ENCODE measurements at regions not wholly inside any gene's neighbourhood (a gene's known extent, or its start where the extent isn't known, plus 50 kb on each side); places are given as distances from the start of the nearest gene placed in this dataset.

DNA sequence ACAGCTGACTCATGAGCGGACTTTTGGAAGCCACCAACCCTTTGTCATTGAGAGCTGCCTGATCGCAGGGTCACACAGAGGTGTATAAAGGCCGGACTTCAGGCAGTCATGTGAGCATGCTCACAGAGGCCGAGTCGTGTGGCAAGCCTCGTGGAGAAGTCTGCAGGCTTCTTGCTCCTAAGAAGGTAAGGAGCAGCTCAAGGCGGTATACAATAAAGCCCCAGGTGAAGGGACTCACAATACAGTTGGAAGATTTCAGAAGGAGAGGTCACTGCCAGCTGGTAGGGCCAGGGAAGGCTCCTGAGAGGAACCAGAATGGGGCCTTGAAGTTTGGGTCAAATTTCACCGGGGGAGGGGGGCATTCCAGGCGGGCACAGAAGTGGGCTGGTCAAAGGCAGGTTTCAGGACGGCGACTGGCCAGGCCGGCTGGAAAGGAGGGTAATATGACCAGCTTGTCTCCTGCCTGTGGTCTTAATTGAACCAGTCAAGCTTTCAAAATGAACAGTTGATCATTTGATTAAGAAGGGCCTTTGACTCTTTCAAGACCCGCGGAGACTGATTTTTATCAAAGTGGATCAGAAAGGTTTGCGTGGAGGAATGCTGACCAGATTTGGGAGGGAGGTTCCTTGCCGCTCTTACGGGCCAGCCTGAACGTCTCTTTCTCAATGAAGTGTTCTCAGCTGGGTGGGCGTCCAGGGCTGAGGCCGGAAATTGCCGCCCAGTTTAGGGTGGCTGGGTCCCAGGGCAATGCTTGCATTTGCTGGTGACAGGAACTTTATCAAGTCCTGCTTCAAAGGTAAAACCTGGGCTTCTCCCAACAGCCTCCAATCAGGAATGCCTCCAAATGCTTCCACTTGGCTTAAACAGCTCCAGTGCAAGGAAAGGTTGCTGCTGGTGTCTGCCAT is 178.6 kb downstream of the EMX2 start:
- no peak for DNase-seq

DNA sequence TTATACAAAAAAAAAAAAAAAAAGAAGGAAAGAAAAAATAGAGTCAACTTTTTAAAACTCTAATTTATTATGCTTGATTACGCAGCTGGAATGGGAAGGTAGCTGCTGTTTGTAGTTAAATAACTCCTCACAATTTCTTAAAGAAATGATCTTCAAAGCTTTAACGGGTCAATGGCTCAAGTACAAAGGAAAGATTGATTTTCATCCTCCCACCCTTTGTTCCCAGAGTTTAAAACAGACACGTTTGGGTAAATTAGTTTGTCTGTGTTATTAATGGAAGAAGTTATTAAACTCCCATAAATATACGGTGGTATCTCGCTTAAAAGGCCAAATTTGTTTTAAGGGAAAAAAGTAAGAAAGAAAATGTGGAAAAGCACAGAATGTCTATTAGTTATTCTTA is 179.3 kb downstream of the EMX2 start:
- DNase-seq = no peak

GRCh38 chr10:117723343-117723742 is 180.8 kb downstream of the EMX2 start:
- no peak for DNase-seq

DNA sequence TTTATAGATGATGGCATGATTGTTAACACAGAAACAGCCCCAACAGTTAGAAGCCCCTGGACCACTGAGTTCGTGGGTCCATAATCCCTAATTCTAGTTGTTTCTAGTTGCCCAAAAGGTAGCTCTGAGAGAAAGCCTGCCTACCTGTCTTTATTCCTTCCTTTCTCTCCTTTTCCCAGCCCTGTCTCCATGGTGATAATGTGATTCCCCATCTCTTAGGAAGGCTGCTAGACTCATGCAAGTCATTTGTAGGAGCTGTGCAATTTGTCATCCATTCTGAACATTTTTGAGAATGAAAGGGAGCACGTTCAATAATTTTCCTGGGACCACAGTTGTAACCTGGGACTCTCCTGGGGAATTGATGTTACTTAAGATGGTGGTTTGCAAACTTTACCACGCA is 183.4 kb downstream of the EMX2 start:
- DNase-seq = no peak

- DNase-seq = no peak
These were observed 184.2 kb downstream of the EMX2 start for GRCh38 chr10:117726596-117727295.

GRCh38 chr10:117727421-117727820 is 184.9 kb downstream of the EMX2 start:
- no peak for DNase-seq

DNA sequence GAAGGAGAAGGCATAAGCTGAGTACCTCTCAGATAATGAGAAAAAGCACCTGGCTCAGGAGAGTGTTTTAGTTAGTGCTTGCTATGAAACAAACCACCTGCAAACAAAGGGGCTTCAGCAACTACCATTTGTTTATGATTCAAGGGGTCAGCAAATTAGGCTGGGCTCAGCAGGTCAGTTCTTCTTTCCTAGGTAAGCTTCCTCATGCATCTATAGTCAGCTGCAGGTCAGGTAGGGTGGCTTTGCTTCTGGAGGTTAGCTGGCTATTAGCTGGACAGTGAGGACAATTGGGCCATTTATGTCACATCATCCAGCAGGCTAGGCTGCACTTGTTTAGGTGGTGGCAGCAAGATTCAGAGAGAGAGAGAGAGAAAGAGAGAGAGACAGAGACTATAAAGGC is 185.5 kb downstream of the EMX2 start:
- no peak for DNase-seq

DNA sequence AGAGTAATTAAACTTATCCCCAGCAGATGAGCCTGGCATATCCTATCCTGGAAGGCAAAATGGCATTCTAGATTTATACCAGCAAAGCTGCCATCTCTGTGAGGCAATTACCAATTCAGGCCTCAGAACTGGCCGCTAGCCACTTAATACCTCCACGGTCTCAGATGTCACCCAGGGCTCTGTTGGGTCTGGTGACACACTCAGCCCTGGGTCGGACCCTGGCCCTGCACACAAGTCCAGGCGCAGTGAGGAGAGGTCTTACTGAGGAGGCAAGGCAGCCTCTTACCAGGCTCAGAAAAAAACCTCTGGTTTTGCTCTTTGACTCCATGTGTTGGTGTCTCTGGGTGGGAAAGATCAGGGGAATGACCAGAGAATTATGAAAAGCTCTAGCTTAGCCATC is 186.6 kb downstream of the EMX2 start:
- DNase-seq = no peak

- no peak for DNase-seq
These were observed 188.7 kb downstream of the EMX2 start for GRCh38 chr10:117731121-117731791.

DNA sequence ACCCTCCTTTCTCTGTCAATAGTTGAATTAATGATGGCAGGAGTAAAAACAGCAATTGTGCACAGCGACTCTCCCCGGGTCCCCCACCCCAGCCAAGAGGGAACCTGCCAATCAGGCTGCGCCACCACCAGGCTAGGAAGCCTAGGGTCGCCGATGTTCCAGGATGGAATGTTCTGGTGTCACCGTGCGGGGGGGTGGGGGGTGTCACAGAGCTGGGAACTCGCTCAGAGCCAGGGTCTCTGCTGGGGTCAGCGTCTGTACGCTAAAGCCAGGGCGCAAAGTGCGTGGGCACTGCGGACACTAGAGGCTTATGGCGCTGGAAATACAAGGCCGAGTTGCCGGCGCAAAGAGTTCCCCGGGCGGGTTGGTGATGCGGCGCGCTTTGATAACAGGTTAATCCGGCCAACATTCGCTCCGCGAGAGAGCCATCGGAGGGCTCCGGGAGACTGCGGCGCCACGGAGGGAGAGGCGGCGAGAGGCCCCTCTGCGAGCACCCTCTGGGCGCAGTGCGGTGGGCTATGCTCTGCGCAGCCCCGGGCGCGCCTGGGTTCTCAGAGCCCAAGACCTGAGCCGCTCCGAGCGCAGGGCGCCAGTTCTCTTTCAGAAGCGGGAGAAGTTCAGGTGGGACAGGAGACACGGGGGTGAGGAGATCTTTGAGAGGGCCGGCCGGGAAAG is 192.3 kb downstream of the EMX2 start:
- no peak for DNase-seq

DNA sequence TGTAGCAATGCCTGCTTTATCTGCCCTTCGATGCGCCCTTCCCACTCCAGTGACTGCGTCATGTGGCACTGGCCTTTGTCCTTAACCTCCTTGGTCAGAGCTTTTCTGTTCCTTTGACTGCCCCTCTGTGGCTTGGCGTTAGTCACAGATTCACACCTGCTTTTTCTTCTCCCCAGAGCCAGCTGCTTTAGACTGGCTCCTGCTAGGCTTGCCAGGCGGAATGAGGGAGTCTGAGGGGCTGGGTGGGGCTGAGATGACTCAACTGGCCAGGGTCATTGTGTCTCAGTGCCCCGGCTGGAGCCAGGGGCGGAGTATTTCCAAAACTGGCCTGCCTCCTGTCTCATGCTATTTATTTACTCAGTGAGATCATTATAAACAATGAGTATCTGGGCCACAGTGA is 194.1 kb downstream of the EMX2 start:
- DNase-seq = no peak

- DNase-seq = no peak
These were observed 197.5 kb downstream of the EMX2 start for GRCh38 chr10:117740088-117740487.

DNA sequence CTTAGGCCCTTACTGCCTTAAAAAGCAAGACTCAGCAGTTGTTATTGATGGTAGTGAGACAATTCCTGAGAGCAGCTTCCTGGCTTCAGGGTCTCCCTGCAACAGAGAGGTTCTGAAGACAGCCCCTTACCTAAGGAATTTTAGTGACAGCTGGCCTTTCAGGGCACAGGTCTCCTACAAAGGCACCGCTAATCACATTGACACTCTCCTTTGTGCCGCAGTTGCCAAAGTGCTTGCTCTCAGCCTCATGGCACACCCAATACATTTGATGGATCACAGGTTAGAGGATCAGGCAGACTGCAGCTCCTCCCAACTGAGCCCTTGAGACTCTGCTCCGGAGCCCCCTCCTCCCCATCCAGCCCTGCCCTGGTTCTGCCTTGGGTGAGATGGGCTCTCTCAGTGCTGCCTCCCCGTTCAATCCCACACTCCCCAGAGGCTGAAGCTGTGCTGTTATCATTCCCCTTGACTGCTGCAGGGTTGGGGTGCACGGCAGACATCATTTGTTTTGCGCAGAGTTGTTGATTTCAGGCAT is 198.2 kb downstream of the EMX2 start:
- DNase-seq = no peak

DNA sequence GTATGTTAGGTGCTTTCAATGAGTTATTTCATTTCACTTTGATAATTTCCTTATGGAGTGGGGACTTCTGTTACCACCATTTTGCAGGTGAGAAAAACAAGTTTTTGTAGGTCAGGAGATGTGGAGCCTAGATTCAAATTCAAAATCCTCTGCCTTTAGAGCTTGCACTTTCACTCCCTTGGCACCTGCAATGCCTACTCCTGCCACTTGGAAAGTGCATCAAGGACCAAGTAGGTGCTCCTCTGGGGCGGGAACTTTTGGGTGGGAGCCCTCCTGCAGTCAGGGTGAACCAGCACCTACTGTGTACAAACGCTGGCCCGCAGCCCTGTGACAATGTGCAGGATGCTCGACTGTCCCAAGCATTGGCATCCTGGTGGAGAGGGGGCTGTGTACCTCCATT is 199.0 kb downstream of the EMX2 start:
- no peak for DNase-seq

- DNase-seq = no peak
These were observed 201.0 kb downstream of the EMX2 start for GRCh38 chr10:117743509-117743908.

DNA sequence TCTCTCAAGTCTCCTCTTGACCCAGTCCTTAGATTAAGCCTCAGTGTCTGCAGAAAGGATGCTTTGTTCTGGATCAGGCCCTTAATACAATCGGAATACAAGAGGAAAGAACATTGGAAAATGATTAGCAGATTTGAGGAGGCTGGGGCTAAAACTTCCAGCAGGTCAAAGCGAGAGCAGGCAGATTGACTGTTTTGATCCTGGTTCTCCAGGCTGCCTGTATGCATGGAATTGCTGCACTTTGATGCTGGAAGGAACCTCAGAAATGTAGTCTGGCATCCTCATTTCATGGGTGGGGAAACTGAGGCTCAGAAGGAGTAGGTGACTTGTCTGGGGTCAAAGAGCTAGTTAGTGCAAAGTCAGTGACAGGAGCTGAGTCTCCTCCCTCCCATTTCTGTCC is 202.8 kb downstream of the EMX2 start:
- no peak for DNase-seq

- no peak for DNase-seq
These were observed 204.2 kb downstream of the EMX2 start for GRCh38 chr10:117746541-117747448.

- no peak for DNase-seq
These were observed 205.1 kb downstream of the EMX2 start for GRCh38 chr10:117747636-117748035.

- no peak for DNase-seq
These were observed 205.5 kb downstream of the EMX2 start for GRCh38 chr10:117748058-117748457.

- no peak for DNase-seq
These were observed 208.1 kb downstream of the EMX2 start for GRCh38 chr10:117750616-117751015.

DNA sequence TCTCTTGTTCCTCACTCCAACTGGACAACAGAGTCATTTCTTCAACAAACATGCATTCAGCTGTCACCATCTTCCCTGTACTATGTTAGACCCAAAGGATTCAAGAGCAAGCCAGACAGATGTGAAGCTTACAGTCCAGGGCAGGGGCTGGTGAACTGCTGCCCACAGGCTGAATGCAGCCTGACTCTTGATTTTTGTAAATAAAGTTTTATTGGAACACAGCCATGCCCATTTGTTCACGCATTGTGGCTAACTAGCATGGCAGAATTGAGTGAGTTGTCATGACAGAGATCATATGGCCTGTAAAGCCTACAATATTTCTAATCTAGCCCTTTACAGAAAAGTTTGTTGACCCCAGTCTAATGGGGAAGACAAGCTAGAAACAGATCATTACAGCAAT is 208.7 kb downstream of the EMX2 start:
- DNase-seq = no peak

GRCh38 chr10:117752103-117752502 is 209.6 kb downstream of the EMX2 start:
- DNase-seq = no peak
